CMK (cell line): ENCODE measurements at regions not wholly inside any gene's neighbourhood (a gene's known extent, or its start where the extent isn't known, plus 50 kb on each side); places are given as distances from the start of the nearest gene placed in this dataset.
"Not testable (repeated sequence)": the region's sequence is repeated elsewhere in the genome, so short reads cannot be mapped to it uniquely, and the experiment has no call there.

ENCODE experiments used
- DNase-seq: peaks from one replicate; pipeline ENCODE4 v3.0.0-alpha.2; 2010; ENCODE audit warnings: low read depth

- peak; percentile 1 for DNase-seq
Observed at GRCh38 chr13:104571161-104571892, 1505.1 kb upstream of the SLC10A2 start.

GRCh38 chr13:104567114-104567513, 1500.9 kb upstream of the SLC10A2 start:
- DNase-seq = no peak

GRCh38 chr13:104565888-104566287, 1499.7 kb upstream of the SLC10A2 start:
- DNase-seq = no peak

- no peak for DNase-seq
Observed at GRCh38 chr13:104553896-104554295, 1487.7 kb upstream of the SLC10A2 start.

GRCh38 chr13:104553186-104553585, 1487.0 kb upstream of the SLC10A2 start:
- DNase-seq = no peak

- DNase-seq = no peak
Observed at GRCh38 chr13:104534847-104535246, 1468.6 kb upstream of the SLC10A2 start.

- no peak for DNase-seq
Observed at GRCh38 chr13:104532132-104532531, 1465.9 kb upstream of the SLC10A2 start.

- no peak for DNase-seq
Observed at GRCh38 chr13:104530741-104531140, 1464.5 kb upstream of the SLC10A2 start.

- no peak for DNase-seq
Observed at GRCh38 chr13:104526561-104526960, 1460.3 kb upstream of the SLC10A2 start.

- no peak for DNase-seq
Observed at GRCh38 chr13:104525467-104525866, 1459.2 kb upstream of the SLC10A2 start.

- DNase-seq = no peak
Observed at GRCh38 chr13:104522235-104523072, 1456.2 kb upstream of the SLC10A2 start.

GRCh38 chr13:104510422-104510821, 1444.2 kb upstream of the SLC10A2 start:
- DNase-seq = no peak

GRCh38 chr13:104493502-104493901, 1427.3 kb upstream of the SLC10A2 start:
- not testable (repeated sequence) for DNase-seq

GRCh38 chr13:104491916-104492315, 1425.7 kb upstream of the SLC10A2 start:
- no peak for DNase-seq

GRCh38 chr13:104487006-104487405, 1420.8 kb upstream of the SLC10A2 start:
- no peak for DNase-seq

GRCh38 chr13:104485571-104485970, 1419.4 kb upstream of the SLC10A2 start:
- no peak for DNase-seq

- DNase-seq = no peak
Observed at GRCh38 chr13:104483631-104484030, 1417.4 kb upstream of the SLC10A2 start.

- no peak for DNase-seq
Observed at GRCh38 chr13:104477261-104477660, 1411.0 kb upstream of the SLC10A2 start.

GRCh38 chr13:104473936-104474335, 1407.7 kb upstream of the SLC10A2 start:
- DNase-seq = no peak

- DNase-seq = no peak
Observed at GRCh38 chr13:104466016-104466415, 1399.8 kb upstream of the SLC10A2 start.

- no peak for DNase-seq
Observed at GRCh38 chr13:104461049-104461448, 1394.8 kb upstream of the SLC10A2 start.

GRCh38 chr13:104460554-104460953, 1394.3 kb upstream of the SLC10A2 start:
- DNase-seq = no peak

- no peak for DNase-seq
Observed at GRCh38 chr13:104450006-104450405, 1383.8 kb upstream of the SLC10A2 start.
